H54 (cell line): ENCODE measurements at regions not wholly inside any gene's neighbourhood (a gene's known extent, or its start where the extent isn't known, plus 50 kb on each side); places are given as distances from the start of the nearest gene placed in this dataset.
"Not testable (repeated sequence)": the region's sequence is repeated elsewhere in the genome, so short reads cannot be mapped to it uniquely, and the experiment has no call there.

Experiments
- DNase-seq: peaks from one replicate; pipeline ENCODE4 v3.0.0; 2011; ENCODE audit warnings: low spot score, mixed read lengths; ENCODE audit not compliant: insufficient read length
- FAIRE-seq: peaks from 3 replicates; lab custom pipeline; 2011; peaks lifted over from hg19 to GRCh38; lab: Jason Lieb, UNC
- POLR2A ChIP-seq: IDR thresholded peaks from 2 replicates; pipeline ENCODE4 v1.6.1; 2011; ENCODE audit warnings: low read depth, mild to moderate bottlenecking, low read length

GRCh38 chr15:87740655-87741344 is 515.7 kb downstream of the NTRK3 start:
- TF ChIP-seq POLR2A = no peak
- FAIRE-seq (no peak), DNase-seq (no peak)

GRCh38 chr15:87739866-87740265 is 516.7 kb downstream of the NTRK3 start:
- no peak for TF ChIP-seq POLR2A
- no peak for DNase-seq
- no peak for FAIRE-seq

GRCh38 chr15:87739081-87739480 is 517.5 kb downstream of the NTRK3 start:
- DNase-seq (no peak), FAIRE-seq (no peak)
- no peak for TF ChIP-seq POLR2A

GRCh38 chr15:87737460-87737859 is 519.1 kb downstream of the NTRK3 start:
- not testable (repeated sequence) for FAIRE-seq, DNase-seq

- no peak for TF ChIP-seq POLR2A
- FAIRE-seq = no peak
- DNase-seq = no peak
Measured at GRCh38 chr15:87736891-87737389, 519.6 kb downstream of the NTRK3 start.

- no peak for FAIRE-seq
- no peak for TF ChIP-seq POLR2A
- DNase-seq = no peak
Measured at GRCh38 chr15:87736401-87736800, 520.1 kb downstream of the NTRK3 start.

- DNase-seq = no peak
- TF ChIP-seq POLR2A = no peak
Measured at GRCh38 chr15:87735522-87735921, 521.0 kb downstream of the NTRK3 start.

GRCh38 chr15:87734571-87735373 is 521.8 kb downstream of the NTRK3 start:
- no peak for TF ChIP-seq POLR2A
- no peak for DNase-seq
- no peak for FAIRE-seq

More at GRCh38 chr15:87735522-87735921, 521.0 kb downstream of the NTRK3 start:
- FAIRE-seq = no peak

GRCh38 chr15:87733977-87734376 is 522.6 kb downstream of the NTRK3 start:
- DNase-seq = no peak
- FAIRE-seq = no peak
- no peak for TF ChIP-seq POLR2A

GRCh38 chr15:87733541-87733941 is 523.0 kb downstream of the NTRK3 start:
- DNase-seq (no peak), FAIRE-seq (no peak)
- TF ChIP-seq POLR2A = no peak

GRCh38 chr15:87732976-87733375 is 523.6 kb downstream of the NTRK3 start:
- TF ChIP-seq POLR2A = no peak
- DNase-seq = peak; percentile 11
- no peak for FAIRE-seq

- TF ChIP-seq POLR2A = no peak
- FAIRE-seq (no peak), DNase-seq (no peak)
Measured at GRCh38 chr15:87731630-87732029, 524.9 kb downstream of the NTRK3 start.

GRCh38 chr15:87730706-87731105 is 525.8 kb downstream of the NTRK3 start:
- DNase-seq (no peak), FAIRE-seq (no peak)
- no peak for TF ChIP-seq POLR2A

- FAIRE-seq (no peak), DNase-seq (no peak)
- TF ChIP-seq POLR2A = no peak
Measured at GRCh38 chr15:87728998-87729397, 527.5 kb downstream of the NTRK3 start.

- DNase-seq (no peak), FAIRE-seq (no peak)
- TF ChIP-seq POLR2A = no peak
Measured at GRCh38 chr15:87727073-87727472, 529.5 kb downstream of the NTRK3 start.
